ENCODE measurements at regions not wholly inside any gene's neighbourhood (a gene's known extent, or its start where the extent isn't known, plus 50 kb on each side); places are given as distances from the start of the nearest gene placed in this dataset.

DNA sequence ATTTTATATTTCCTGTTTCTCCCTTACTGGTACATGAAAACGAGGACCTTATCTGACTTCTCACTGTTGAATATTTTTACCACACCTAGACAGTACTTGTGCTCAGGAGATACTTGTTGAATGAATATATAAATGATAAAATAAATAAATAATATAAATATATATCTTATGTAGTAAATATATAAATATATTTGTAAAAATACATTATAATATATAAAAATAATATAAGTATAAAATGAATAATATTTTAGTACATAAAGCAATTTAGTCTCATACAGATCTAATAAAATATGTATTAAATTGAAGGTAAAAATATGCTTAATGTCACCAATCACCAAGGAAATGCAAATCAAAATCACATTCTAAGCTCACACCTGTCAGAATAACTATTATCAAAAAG, 360.6 kb downstream of the EFNA5 start:
- H3K4me3 ChIP-seq (ENCODE audit: low read depth, low read length) = no peak overlapping the region
- DNase-seq (ENCODE audit: low read depth, low spot score) = no peak
- no peak for TF ChIP-seq CTCF (IDR thresholded peaks at IDR 0.05; ENCODE audit: insufficient read depth, low read length, missing control alignments)
- POLR2A ChIA-PET = no interaction called here
- CTCF ChIA-PET = no interaction called here

DNA sequence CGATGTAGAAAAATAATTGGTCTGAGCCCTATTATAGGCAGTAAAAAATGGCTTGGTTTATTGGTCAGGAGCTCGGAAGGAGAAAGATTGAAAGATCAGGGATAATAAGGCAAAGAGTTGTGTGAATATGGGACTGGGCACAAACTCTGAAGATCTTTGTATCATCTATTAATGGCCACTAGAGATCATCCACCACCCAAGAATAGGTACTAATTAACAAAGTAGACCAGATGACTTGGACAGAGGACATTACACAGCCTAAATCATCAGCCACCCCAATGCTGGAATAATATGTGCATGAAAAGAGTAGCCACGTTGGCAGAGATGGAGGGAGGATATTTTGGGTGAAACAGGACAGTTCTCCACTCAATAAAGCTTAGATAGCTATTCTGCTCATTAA, 364.1 kb downstream of the EFNA5 start:
- ChIA-PET CTCF (interaction anchor here (1.3 to 2.9 kb wide), 2 partner anchors 265 to 368 kb away, joined by 4 to 7 read pairs; no protein-coding TSS in a partner anchor), POLR2A (no interaction called here)
- H3K4me3 ChIP-seq (ENCODE audit: low read depth, low read length) = no peak overlapping the region
- no peak for TF ChIP-seq CTCF (IDR thresholded peaks at IDR 0.05; ENCODE audit: insufficient read depth, low read length, missing control alignments)
- no peak for DNase-seq (ENCODE audit: low read depth, low spot score)

- POLR2A ChIA-PET = no interaction called here
- CTCF ChIA-PET = interaction anchor here (1.3 to 2.9 kb wide), 2 partner anchors 266 to 369 kb away, joined by 4 to 7 read pairs; no protein-coding TSS in a partner anchor
Measured at GRCh38 chr5:107306002-107306401, 364.7 kb downstream of the EFNA5 start.

DNA sequence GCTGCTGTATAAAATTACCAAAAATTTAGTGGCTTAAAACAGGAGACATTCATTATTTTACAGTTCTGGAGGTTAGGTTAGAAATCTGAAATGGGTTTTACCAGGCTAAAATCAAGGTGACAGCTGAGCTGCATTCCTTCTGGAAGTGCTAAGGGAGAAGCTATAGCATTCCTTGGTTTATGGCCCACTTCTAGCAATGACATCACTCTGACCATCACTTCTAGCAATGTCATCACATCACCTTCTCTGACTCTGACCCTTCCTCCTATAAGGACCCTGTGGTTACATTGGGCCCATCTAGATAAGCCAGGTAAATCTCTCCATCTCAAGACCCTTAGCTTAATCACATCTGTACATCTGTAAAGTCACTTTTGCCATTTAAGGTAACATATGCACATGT, 366.1 kb downstream of the EFNA5 start:
- H3K4me3 ChIP-seq (ENCODE audit: low read depth, low read length) = no peak overlapping the region
- TF ChIP-seq CTCF (IDR thresholded peaks at IDR 0.05; ENCODE audit: insufficient read depth, low read length, missing control alignments) = no peak
- no peak for DNase-seq (ENCODE audit: low read depth, low spot score)
- POLR2A ChIA-PET = no interaction called here
- CTCF ChIA-PET = no interaction called here

More at GRCh38 chr5:107306002-107306401, 364.7 kb downstream of the EFNA5 start:
- TF ChIP-seq CTCF (IDR thresholded peaks at IDR 0.05; ENCODE audit: insufficient read depth, low read length, missing control alignments) = no peak
- DNase-seq (ENCODE audit: low read depth, low spot score) = no peak
- H3K4me3 ChIP-seq (ENCODE audit: low read depth, low read length) = no peak overlapping the region

GRCh38 chr5:107303171-107303968, 367.4 kb downstream of the EFNA5 start:
- CTCF ChIA-PET = no interaction called here
- DNase-seq (ENCODE audit: low read depth, low spot score) = no peak
- POLR2A ChIA-PET = no interaction called here
- H3K4me3 ChIP-seq (ENCODE audit: low read depth, low read length) = no peak overlapping the region
- no peak for TF ChIP-seq CTCF (IDR thresholded peaks at IDR 0.05; ENCODE audit: insufficient read depth, low read length, missing control alignments)

- CTCF ChIA-PET = no interaction called here
- POLR2A ChIA-PET = no interaction called here
Measured at GRCh38 chr5:107302441-107302840, 368.3 kb downstream of the EFNA5 start.

More at GRCh38 chr5:107302441-107302840, 368.3 kb downstream of the EFNA5 start:
- DNase-seq (ENCODE audit: low read depth, low spot score) = no peak
- TF ChIP-seq CTCF (IDR thresholded peaks at IDR 0.05; ENCODE audit: insufficient read depth, low read length, missing control alignments) = no peak
- no peak overlapping the region for H3K4me3 ChIP-seq (ENCODE audit: low read depth, low read length)
